ENCODE measurements at regions not wholly inside any gene's neighbourhood (a gene's known extent, or its start where the extent isn't known, plus 50 kb on each side); places are given as distances from the start of the nearest gene placed in this dataset.
A peak's percentile ranks its signal among the peaks of the same experiment; 100 is the strongest.

DNA sequence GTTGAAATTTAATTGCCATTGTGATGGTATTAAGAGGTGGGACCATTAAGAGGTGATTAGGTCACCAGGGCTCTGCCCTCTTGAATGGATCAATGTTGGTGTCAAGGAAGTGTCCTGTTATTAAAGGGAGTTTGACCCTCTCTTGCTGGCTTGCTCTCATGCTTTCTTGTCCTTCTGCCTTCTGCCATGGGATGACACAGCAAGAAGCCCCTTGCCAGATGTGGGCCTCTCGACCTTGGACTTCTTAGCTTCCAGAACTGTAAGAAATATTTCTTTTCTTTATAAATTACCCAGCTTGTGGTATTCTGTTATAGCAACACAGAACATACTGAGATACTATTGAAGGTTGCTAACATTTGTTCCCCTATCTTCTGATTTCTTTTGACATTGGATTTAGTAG, 157.0 kb downstream of the MDFIC start:
- 0 out of 2 replicates have a peak overlapping the region, but pooled peaks have one; percentile 17 for H2AFZ ChIP-seq
- no peaks in the 10 kb centered on the region for H3K9me3 ChIP-seq (ENCODE audit: insufficient read depth, low read depth)
- no peak for TF ChIP-seq EZH2 (IDR thresholded peaks at IDR 0.05; ENCODE audit: low read depth)
- TF ChIP-seq, protein P1, sequence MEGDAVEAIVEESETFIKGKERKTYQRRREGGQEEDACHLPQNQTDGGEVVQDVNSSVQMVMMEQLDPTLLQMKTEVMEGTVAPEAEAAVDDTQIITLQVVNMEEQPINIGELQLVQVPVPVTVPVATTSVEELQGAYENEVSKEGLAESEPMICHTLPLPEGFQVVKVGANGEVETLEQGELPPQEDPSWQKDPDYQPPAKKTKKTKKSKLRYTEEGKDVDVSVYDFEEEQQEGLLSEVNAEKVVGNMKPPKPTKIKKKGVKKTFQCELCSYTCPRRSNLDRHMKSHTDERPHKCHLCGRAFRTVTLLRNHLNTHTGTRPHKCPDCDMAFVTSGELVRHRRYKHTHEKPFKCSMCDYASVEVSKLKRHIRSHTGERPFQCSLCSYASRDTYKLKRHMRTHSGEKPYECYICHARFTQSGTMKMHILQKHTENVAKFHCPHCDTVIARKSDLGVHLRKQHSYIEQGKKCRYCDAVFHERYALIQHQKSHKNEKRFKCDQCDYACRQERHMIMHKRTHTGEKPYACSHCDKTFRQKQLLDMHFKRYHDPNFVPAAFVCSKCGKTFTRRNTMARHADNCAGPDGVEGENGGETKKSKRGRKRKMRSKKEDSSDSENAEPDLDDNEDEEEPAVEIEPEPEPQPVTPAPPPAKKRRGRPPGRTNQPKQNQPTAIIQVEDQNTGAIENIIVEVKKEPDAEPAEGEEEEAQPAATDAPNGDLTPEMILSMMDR (conservative IDR thresholded peaks at IDR 0.05) = no peak
- no peak overlapping the region for H3K4me2 ChIP-seq
- peaks cover 12% of the 10 kb centered on the region; the same call in 1 of the 2 replicates for H3K4me1 ChIP-seq (replicated peaks; ENCODE audit: insufficient read depth)
- no peak for DNase-seq
- H3K27ac ChIP-seq = no peak overlapping the region
- H4K20me1 ChIP-seq (ENCODE audit: insufficient read depth) = no peaks in the 10 kb centered on the region
- intact Hi-C loops (cut with micrococcal nuclease; ENCODE audit: unreplicated experiment) = no loop called here
- no peaks in the 10 kb centered on the region for H3K36me3 ChIP-seq (ENCODE audit: low read depth)
- no peaks in the 10 kb centered on the region for H3F3A ChIP-seq (ENCODE audit: insufficient read depth, low read depth)
- ChIA-PET POLR2A (ENCODE audit: unreplicated experiment) (interaction anchor here (0.6 kb wide), 1 partner anchor 9 kb away, joined by 6 read pairs; no protein-coding TSS in a partner anchor), CTCF (no interaction called here)
- no peaks in the 10 kb centered on the region for H3K9me2 ChIP-seq (ENCODE audit: insufficient read depth)
- BruUV-seq (replicated peaks) = no TSS peak
- H3K79me2 ChIP-seq (ENCODE audit: low read depth) = no peaks in the 10 kb centered on the region
- H3K27me3 ChIP-seq (ENCODE audit: insufficient read depth, low read depth) = no peaks in the 10 kb centered on the region
- H3K4me3 ChIP-seq = no peak overlapping the region

DNA sequence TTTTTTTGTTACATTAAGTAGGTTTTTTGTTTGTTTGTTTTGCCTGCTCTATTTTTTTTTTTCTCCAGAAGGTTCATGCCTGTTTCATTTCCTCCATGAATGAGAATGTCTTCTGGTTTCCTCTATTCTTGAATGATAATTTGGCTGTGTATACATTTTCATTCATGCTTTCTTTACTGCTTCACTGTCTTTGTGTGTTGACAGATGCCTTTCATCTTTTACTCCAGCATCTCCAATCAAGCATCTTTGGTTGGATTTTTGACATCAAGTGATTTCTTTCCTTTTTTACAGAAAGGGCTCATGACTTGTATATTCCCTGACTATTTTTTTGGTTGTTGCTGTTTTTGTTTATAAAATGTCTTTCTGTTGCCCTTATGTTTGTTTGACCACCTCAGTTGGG, 156.5 kb downstream of the MDFIC start:
- Histone ChIP-seq H3K9me3 (ENCODE audit: insufficient read depth, low read depth) (no peaks in the 10 kb centered on the region), H4K20me1 (ENCODE audit: insufficient read depth) (no peaks in the 10 kb centered on the region), H3K4me2 (no peak overlapping the region), H3K36me3 (ENCODE audit: low read depth) (no peaks in the 10 kb centered on the region), H3K27ac (no peak overlapping the region), H3K27me3 (ENCODE audit: insufficient read depth, low read depth) (no peaks in the 10 kb centered on the region), H3F3A (ENCODE audit: insufficient read depth, low read depth) (no peaks in the 10 kb centered on the region), H3K4me1 (replicated peaks; ENCODE audit: insufficient read depth) (peaks cover 12% of the 10 kb centered on the region; the same call in 1 of the 2 replicates), H2AFZ (0 out of 2 replicates have a peak overlapping the region, but pooled peaks have one; percentile 17), H3K79me2 (ENCODE audit: low read depth) (no peaks in the 10 kb centered on the region), H3K9me2 (ENCODE audit: insufficient read depth) (no peaks in the 10 kb centered on the region), H3K4me3 (no peak overlapping the region)
- TF ChIP-seq, protein P1 (conservative IDR thresholded peaks at IDR 0.05) = no peak
- TF ChIP-seq EZH2 (IDR thresholded peaks at IDR 0.05; ENCODE audit: low read depth) = no peak
- no TSS peak for BruUV-seq (replicated peaks)
- DNase-seq = no peak
- POLR2A ChIA-PET (ENCODE audit: unreplicated experiment) = no interaction called here
- CTCF ChIA-PET = no interaction called here
- intact Hi-C loops (cut with micrococcal nuclease; ENCODE audit: unreplicated experiment) = no loop called here

DNA sequence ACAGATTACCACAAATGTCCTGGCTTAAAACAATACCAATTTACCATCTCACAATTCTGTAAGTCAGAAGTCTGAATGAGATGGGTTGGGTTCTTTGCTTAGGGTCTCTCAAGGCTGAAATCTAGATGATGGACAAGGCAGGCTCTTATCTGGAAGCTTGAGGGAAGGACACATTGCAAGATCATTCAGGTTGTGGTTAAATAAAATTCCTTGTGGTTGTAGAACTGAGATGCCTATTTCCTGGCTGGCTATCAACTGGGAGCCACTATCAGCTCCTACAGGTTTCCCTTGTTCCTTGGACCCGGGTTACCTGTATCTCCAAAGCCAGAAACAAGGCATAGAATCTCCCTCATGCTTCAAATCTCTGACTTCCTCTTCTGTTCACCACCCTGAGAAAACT, 148.4 kb downstream of the MDFIC start:
- Histone ChIP-seq H3K4me3 (no peak overlapping the region), H3K9me3 (ENCODE audit: insufficient read depth, low read depth) (no peaks in the 10 kb centered on the region), H3F3A (ENCODE audit: insufficient read depth, low read depth) (no peaks in the 10 kb centered on the region), H3K36me3 (ENCODE audit: low read depth) (no peaks in the 10 kb centered on the region), H3K9me2 (ENCODE audit: insufficient read depth) (no peaks in the 10 kb centered on the region; the same call in 1 of the 2 replicates), H3K4me1 (replicated peaks; ENCODE audit: insufficient read depth) (no peaks in the 10 kb centered on the region), H3K4me2 (no peak overlapping the region), H3K27me3 (ENCODE audit: insufficient read depth, low read depth) (no peaks in the 10 kb centered on the region), H4K20me1 (ENCODE audit: insufficient read depth) (no peaks in the 10 kb centered on the region), H2AFZ (no peak overlapping the region), H3K79me2 (ENCODE audit: low read depth) (no peaks in the 10 kb centered on the region), H3K27ac (no peak overlapping the region)
- no peak for DNase-seq
- ChIA-PET POLR2A (ENCODE audit: unreplicated experiment) (no interaction called here), CTCF (no interaction called here)
- TF ChIP-seq EZH2 (IDR thresholded peaks at IDR 0.05; ENCODE audit: low read depth) = no peak
- TF ChIP-seq, protein P1 (conservative IDR thresholded peaks at IDR 0.05) = no peak
- intact Hi-C loops (cut with micrococcal nuclease; ENCODE audit: unreplicated experiment) = no loop called here
- no TSS peak for BruUV-seq (replicated peaks)

All from PC-9 (cell line).